ENCODE measurements at regions not wholly inside any gene's neighbourhood (a gene's known extent, or its start where the extent isn't known, plus 50 kb on each side); places are given as distances from the start of the nearest gene placed in this dataset.

DNA sequence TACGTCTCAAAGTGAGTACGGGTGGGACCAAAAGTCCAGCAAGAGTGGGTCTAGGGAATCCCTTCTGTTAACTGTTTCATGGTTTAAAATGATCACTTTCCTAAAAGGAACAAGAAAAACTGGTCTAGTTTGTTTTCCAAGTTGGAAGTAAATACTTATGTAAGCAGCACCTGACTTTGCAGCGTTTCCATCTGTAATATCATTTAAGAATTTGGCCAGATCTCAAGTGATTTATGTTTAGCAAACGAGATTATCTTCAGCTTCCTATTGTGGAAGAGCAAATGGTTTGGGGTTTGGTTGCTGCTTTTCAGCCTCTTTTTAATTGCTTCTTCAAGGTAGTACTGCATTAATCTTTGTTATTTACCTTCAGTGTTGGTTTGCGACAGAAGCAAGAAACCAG lies 50.4 kb downstream of the FHIP1A start:
- no peak overlapping the region for H2BK5ac ChIP-seq (ENCODE audit: low read length)
- no peak overlapping the region for H3K56ac ChIP-seq (ENCODE audit: low read length)
- H3K79me1 ChIP-seq (ENCODE audit: low read length) = peaks cover 1% of the 10 kb centered on the region
- H3K27me3 ChIP-seq (ENCODE audit: insufficient read depth, low read length, poor library complexity) = no peaks in the 10 kb centered on the region
- no CpG with 5 or more reads among the region's 5 CpGs for WGBS (ENCODE audit: extremely low coverage, insufficient coverage, low lambda C conversion rate)
- no peak overlapping the region for H4K5ac ChIP-seq (ENCODE audit: low read length)
- H2AK5ac ChIP-seq (ENCODE audit: low read length) = no peak overlapping the region
- no peak overlapping the region for H3K4me3 ChIP-seq (ENCODE audit: low read length)
- H2BK120ac ChIP-seq (ENCODE audit: low read depth, low read length) = no peak overlapping the region
- no peak overlapping the region for H3K9ac ChIP-seq (ENCODE audit: low read length)
- H2BK15ac ChIP-seq (replicated peaks; ENCODE audit: low read depth) = no peak overlapping the region
- no peak overlapping the region for H4K8ac ChIP-seq (ENCODE audit: low read depth, low read length)
- H3K23ac ChIP-seq (ENCODE audit: low read length) = no peak overlapping the region
- peaks cover 2% of the 10 kb centered on the region for H3K4me1 ChIP-seq (ENCODE audit: control insufficient read depth, low read depth, low read length)
- no peak for DNase-seq
- H3K18ac ChIP-seq (ENCODE audit: low read length) = no peak overlapping the region
- H3K36me3 ChIP-seq (ENCODE audit: control insufficient read depth, insufficient read depth, low read length) = no peaks in the 10 kb centered on the region
- no peak overlapping the region for H3K4me2 ChIP-seq (ENCODE audit: low read length)
- H3K27ac ChIP-seq (ENCODE audit: low read depth, low read length) = no peak overlapping the region
- H3K4ac ChIP-seq (ENCODE audit: low read depth, low read length) = no peak overlapping the region
- H3K79me2 ChIP-seq (ENCODE audit: control insufficient read depth, insufficient read depth, low read length) = no peaks in the 10 kb centered on the region

DNA sequence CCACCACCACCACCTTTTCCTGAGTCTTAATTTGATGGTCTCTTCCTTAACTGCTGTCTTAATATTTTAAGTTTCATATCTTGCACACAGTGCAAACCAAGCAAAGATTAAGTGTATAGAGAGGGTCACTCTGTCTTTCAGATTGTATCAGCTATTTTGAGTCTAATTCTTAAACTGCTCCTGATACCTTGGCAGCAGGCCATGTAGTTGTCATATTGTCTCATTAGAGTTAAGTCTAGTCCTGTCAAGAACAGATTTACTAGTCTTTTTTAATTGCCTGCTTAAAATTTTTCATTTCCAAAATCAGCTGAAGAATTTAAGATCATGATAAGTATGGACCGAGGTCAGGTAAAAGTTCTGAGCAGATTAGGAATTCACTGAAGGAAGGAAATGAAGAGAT lies 51.5 kb downstream of the FHIP1A start:
- H2BK120ac ChIP-seq (ENCODE audit: low read depth, low read length) = no peak overlapping the region
- no peak overlapping the region for H3K4ac ChIP-seq (ENCODE audit: low read depth, low read length)
- no peak overlapping the region for H3K4me3 ChIP-seq (ENCODE audit: low read length)
- no peak overlapping the region for H4K5ac ChIP-seq (ENCODE audit: low read length)
- no peak overlapping the region for H2AK5ac ChIP-seq (ENCODE audit: low read length)
- H2BK15ac ChIP-seq (replicated peaks; ENCODE audit: low read depth) = no peak overlapping the region
- no peak for DNase-seq
- no peak overlapping the region for H3K18ac ChIP-seq (ENCODE audit: low read length)
- no peak overlapping the region for H3K9ac ChIP-seq (ENCODE audit: low read length)
- peaks cover under 1% of the 10 kb centered on the region for H3K79me1 ChIP-seq (ENCODE audit: low read length)
- H2BK5ac ChIP-seq (ENCODE audit: low read length) = no peak overlapping the region
- no peaks in the 10 kb centered on the region for H3K36me3 ChIP-seq (ENCODE audit: control insufficient read depth, insufficient read depth, low read length)
- no peaks in the 10 kb centered on the region for H3K27me3 ChIP-seq (ENCODE audit: insufficient read depth, low read length, poor library complexity)
- H4K8ac ChIP-seq (ENCODE audit: low read depth, low read length) = no peak overlapping the region
- H3K27ac ChIP-seq (ENCODE audit: low read depth, low read length) = no peak overlapping the region
- no peak overlapping the region for H3K23ac ChIP-seq (ENCODE audit: low read length)
- H3K4me1 ChIP-seq (ENCODE audit: control insufficient read depth, low read depth, low read length) = peaks cover under 1% of the 10 kb centered on the region
- no peak overlapping the region for H3K56ac ChIP-seq (ENCODE audit: low read length)
- H3K79me2 ChIP-seq (ENCODE audit: control insufficient read depth, insufficient read depth, low read length) = no peaks in the 10 kb centered on the region
- no peak overlapping the region for H3K4me2 ChIP-seq (ENCODE audit: low read length)
- WGBS (ENCODE audit: extremely low coverage, insufficient coverage, low lambda C conversion rate) = no CpG with 5 or more reads among the region's 1 CpG

- WGBS (ENCODE audit: extremely low coverage, insufficient coverage, low lambda C conversion rate) = no CpG with 5 or more reads among the region's 1 CpG
- Histone ChIP-seq H2BK120ac (ENCODE audit: low read depth, low read length) (no peak overlapping the region), H3K79me2 (ENCODE audit: control insufficient read depth, insufficient read depth, low read length) (no peaks in the 10 kb centered on the region), H3K4me3 (ENCODE audit: low read length) (no peak overlapping the region), H3K4me2 (ENCODE audit: low read length) (no peak overlapping the region), H3K27ac (ENCODE audit: low read depth, low read length) (no peak overlapping the region), H3K27me3 (ENCODE audit: insufficient read depth, low read length, poor library complexity) (no peaks in the 10 kb centered on the region), H2AK5ac (ENCODE audit: low read length) (no peak overlapping the region), H2BK5ac (ENCODE audit: low read length) (no peak overlapping the region), H3K36me3 (ENCODE audit: control insufficient read depth, insufficient read depth, low read length) (no peaks in the 10 kb centered on the region), H4K8ac (ENCODE audit: low read depth, low read length) (no peak overlapping the region), H3K9ac (ENCODE audit: low read length) (no peak overlapping the region), H2BK15ac (replicated peaks; ENCODE audit: low read depth) (no peak overlapping the region), H3K23ac (ENCODE audit: low read length) (no peak overlapping the region), H3K4ac (ENCODE audit: low read depth, low read length) (no peak overlapping the region), H4K5ac (ENCODE audit: low read length) (no peak overlapping the region), H3K79me1 (ENCODE audit: low read length) (no peaks in the 10 kb centered on the region), H3K4me1 (ENCODE audit: control insufficient read depth, low read depth, low read length) (no peaks in the 10 kb centered on the region), H3K18ac (ENCODE audit: low read length) (no peak overlapping the region), H3K56ac (ENCODE audit: low read length) (no peak overlapping the region)
- DNase-seq = no peak
These were observed 53.6 kb downstream of the FHIP1A start for GRCh38 chr4:151462554-151462953.

DNA sequence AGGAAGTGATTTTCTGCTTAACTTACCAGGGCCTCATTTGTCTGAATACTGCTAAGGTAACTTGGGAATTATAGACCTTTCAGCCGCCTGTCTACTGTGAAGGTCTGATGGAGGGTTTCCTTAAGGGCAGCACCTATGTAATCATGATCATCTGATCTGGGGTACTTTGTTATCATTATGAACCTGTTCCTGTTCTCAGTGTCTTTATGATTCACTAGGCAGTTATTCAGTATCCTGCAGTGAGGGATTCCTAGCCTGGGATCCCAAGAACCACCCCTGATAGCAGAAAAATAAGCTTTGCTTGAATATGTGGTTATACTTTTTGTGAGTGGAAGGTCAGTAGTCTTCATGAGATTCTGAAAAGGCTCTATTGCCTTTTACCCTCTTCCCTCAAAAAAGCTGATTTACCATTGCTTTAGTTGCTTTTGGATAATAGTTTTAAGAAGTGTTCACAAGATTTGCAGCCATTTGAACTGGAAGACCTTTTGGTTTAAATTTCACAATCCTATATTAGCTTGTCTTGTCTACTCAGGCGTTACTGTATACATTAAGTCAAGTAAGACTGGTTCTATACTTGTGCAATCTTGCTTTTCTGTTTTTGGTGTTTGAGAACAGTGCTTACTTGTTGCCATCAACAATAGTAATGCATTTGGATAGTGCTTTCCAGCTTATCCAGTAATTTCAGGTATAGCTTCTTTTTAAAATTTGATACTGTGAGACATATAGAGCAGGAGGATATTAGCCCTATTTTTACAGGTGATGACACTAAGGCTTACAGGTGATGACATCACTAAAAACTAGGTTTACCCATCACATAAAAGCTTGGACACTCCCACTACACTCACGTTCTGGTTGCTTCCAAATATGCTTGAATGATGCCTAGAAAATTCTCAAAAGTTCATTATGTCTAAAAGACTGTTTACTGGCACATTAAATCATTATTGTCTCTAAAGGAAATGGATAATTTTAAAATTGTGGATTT lies 60.0 kb downstream of the FHIP1A start:
- H3K27ac ChIP-seq (ENCODE audit: low read depth, low read length) = no peak overlapping the region
- H3K4me1 ChIP-seq (ENCODE audit: control insufficient read depth, low read depth, low read length) = no peaks in the 10 kb centered on the region
- H3K36me3 ChIP-seq (ENCODE audit: control insufficient read depth, insufficient read depth, low read length) = no peaks in the 10 kb centered on the region
- H3K4ac ChIP-seq (ENCODE audit: low read depth, low read length) = no peak overlapping the region
- H3K18ac ChIP-seq (ENCODE audit: low read length) = no peak overlapping the region
- H2AK5ac ChIP-seq (ENCODE audit: low read length) = no peak overlapping the region
- no peak overlapping the region for H4K5ac ChIP-seq (ENCODE audit: low read length)
- no CpG with 5 or more reads among the region's 3 CpGs for WGBS (ENCODE audit: extremely low coverage, insufficient coverage, low lambda C conversion rate)
- no peaks in the 10 kb centered on the region for H3K27me3 ChIP-seq (ENCODE audit: insufficient read depth, low read length, poor library complexity)
- no peak overlapping the region for H2BK5ac ChIP-seq (ENCODE audit: low read length)
- H3K9ac ChIP-seq (ENCODE audit: low read length) = no peak overlapping the region
- H3K4me3 ChIP-seq (ENCODE audit: low read length) = no peak overlapping the region
- no peaks in the 10 kb centered on the region for H3K79me2 ChIP-seq (ENCODE audit: control insufficient read depth, insufficient read depth, low read length)
- no peak overlapping the region for H3K4me2 ChIP-seq (ENCODE audit: low read length)
- no peak overlapping the region for H3K56ac ChIP-seq (ENCODE audit: low read length)
- no peak overlapping the region for H2BK15ac ChIP-seq (replicated peaks; ENCODE audit: low read depth)
- peak; percentile 35 for DNase-seq
- no peak overlapping the region for H3K23ac ChIP-seq (ENCODE audit: low read length)
- H2BK120ac ChIP-seq (ENCODE audit: low read depth, low read length) = no peak overlapping the region
- no peaks in the 10 kb centered on the region for H3K79me1 ChIP-seq (ENCODE audit: low read length)
- H4K8ac ChIP-seq (ENCODE audit: low read depth, low read length) = no peak overlapping the region

DNA sequence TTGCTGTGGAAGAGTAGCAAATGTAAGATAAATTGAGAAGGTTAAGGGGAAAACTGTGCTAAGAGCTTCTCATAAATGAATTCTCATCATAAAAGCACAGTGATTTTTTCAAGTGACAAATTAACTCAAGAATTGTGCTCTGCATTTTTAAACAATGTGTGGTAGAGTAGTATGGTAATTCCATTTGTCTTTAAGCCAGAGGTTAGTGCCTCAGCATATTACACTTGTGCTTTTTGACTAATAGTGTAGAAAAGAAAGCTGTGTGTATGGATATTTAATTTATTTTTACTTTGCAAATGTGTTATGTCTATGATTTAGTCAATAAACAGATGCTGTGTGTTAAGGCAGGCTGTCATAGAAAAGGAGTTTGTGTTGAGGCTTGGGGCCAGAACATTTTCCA lies 61.0 kb downstream of the FHIP1A start:
- Histone ChIP-seq H3K4me1 (ENCODE audit: control insufficient read depth, low read depth, low read length) (no peaks in the 10 kb centered on the region), H3K27me3 (ENCODE audit: insufficient read depth, low read length, poor library complexity) (no peaks in the 10 kb centered on the region), H3K4me3 (ENCODE audit: low read length) (no peak overlapping the region), H3K4ac (ENCODE audit: low read depth, low read length) (no peak overlapping the region), H3K23ac (ENCODE audit: low read length) (no peak overlapping the region), H3K4me2 (ENCODE audit: low read length) (no peak overlapping the region), H3K18ac (ENCODE audit: low read length) (no peak overlapping the region), H3K36me3 (ENCODE audit: control insufficient read depth, insufficient read depth, low read length) (no peaks in the 10 kb centered on the region), H3K56ac (ENCODE audit: low read length) (no peak overlapping the region), H2BK15ac (replicated peaks; ENCODE audit: low read depth) (no peak overlapping the region), H3K9ac (ENCODE audit: low read length) (no peak overlapping the region), H3K79me2 (ENCODE audit: control insufficient read depth, insufficient read depth, low read length) (no peaks in the 10 kb centered on the region), H2BK5ac (ENCODE audit: low read length) (no peak overlapping the region), H4K8ac (ENCODE audit: low read depth, low read length) (no peak overlapping the region), H3K79me1 (ENCODE audit: low read length) (no peaks in the 10 kb centered on the region), H3K27ac (ENCODE audit: low read depth, low read length) (no peak overlapping the region), H2BK120ac (ENCODE audit: low read depth, low read length) (no peak overlapping the region), H4K5ac (ENCODE audit: low read length) (no peak overlapping the region), H2AK5ac (ENCODE audit: low read length) (no peak overlapping the region)
- DNase-seq = no peak

DNA sequence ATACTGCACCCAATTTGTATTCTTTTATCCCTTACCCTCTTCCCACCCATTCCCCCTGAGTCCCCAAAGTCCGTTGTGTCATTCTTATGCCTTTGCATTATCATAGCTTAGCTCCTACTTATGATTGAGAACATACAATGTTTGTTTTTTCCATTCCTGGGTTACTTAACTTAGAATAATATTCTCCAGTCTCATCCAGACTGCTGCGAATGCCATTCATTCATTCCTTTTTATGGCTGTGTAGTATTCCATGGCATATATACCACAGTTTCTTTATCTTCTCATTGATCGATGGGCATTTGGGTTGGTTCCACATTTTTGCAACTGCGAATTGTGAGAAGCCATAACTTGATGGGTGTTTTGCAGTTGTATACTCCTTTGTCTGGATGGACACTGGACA lies 62.8 kb downstream of the FHIP1A start:
- Histone ChIP-seq H4K5ac (ENCODE audit: low read length) (no peak overlapping the region), H3K23ac (ENCODE audit: low read length) (no peak overlapping the region), H3K4me3 (ENCODE audit: low read length) (no peak overlapping the region), H3K4ac (ENCODE audit: low read depth, low read length) (no peak overlapping the region), H3K56ac (ENCODE audit: low read length) (no peak overlapping the region), H3K36me3 (ENCODE audit: control insufficient read depth, insufficient read depth, low read length) (no peaks in the 10 kb centered on the region), H3K79me1 (ENCODE audit: low read length) (no peaks in the 10 kb centered on the region), H3K9ac (ENCODE audit: low read length) (no peak overlapping the region), H2BK15ac (replicated peaks; ENCODE audit: low read depth) (no peak overlapping the region), H2BK5ac (ENCODE audit: low read length) (no peak overlapping the region), H3K18ac (ENCODE audit: low read length) (no peak overlapping the region), H3K4me1 (ENCODE audit: control insufficient read depth, low read depth, low read length) (no peaks in the 10 kb centered on the region), H3K4me2 (ENCODE audit: low read length) (no peak overlapping the region), H3K27me3 (ENCODE audit: insufficient read depth, low read length, poor library complexity) (no peaks in the 10 kb centered on the region), H2BK120ac (ENCODE audit: low read depth, low read length) (no peak overlapping the region), H4K8ac (ENCODE audit: low read depth, low read length) (no peak overlapping the region), H3K79me2 (ENCODE audit: control insufficient read depth, insufficient read depth, low read length) (no peaks in the 10 kb centered on the region), H2AK5ac (ENCODE audit: low read length) (no peak overlapping the region), H3K27ac (ENCODE audit: low read depth, low read length) (no peak overlapping the region)
- DNase-seq = no peak
- no CpG with 5 or more reads among the region's 4 CpGs for WGBS (ENCODE audit: extremely low coverage, insufficient coverage, low lambda C conversion rate)
